Limb (tissue), 2 donors: ENCODE measurements at regions not wholly inside any gene's neighbourhood (a gene's known extent, or its start where the extent isn't known, plus 50 kb on each side); places are given as distances from the start of the nearest gene placed in this dataset.
"Not testable (repeated sequence)": the region's sequence is repeated elsewhere in the genome, so short reads cannot be mapped to it uniquely, and the experiment has no call there.

Experiments
- DNase-seq, 2 donors: peaks; one replicate each; pipeline ENCODE4 v3.0.0-alpha.2; 2016; ENCODE audit errors: extremely low spot score in 2 of 2

- not testable (repeated sequence) for DNase-seq
Observed at GRCh38 chr13:18322821-18323220, 858.8 kb downstream of the TUBA3C start.

GRCh38 chr13:18319653-18320052, 862.0 kb downstream of the TUBA3C start:
- not testable (repeated sequence) for DNase-seq

- not testable (repeated sequence) for DNase-seq
Observed at GRCh38 chr13:18303240-18303813, 878.3 kb downstream of the TUBA3C start.

- DNase-seq: not testable (repeated sequence)
Observed at GRCh38 chr13:18300968-18301367, 880.7 kb downstream of the TUBA3C start.

- DNase-seq: not testable (repeated sequence)
Observed at GRCh38 chr13:18297359-18297758, 884.3 kb downstream of the TUBA3C start.

- not testable (repeated sequence) for DNase-seq
Observed at GRCh38 chr13:18296617-18297016, 885.0 kb downstream of the TUBA3C start.

GRCh38 chr13:18294311-18294710, 887.3 kb downstream of the TUBA3C start:
- DNase-seq: not testable (repeated sequence)

- DNase-seq: not testable (repeated sequence)
Observed at GRCh38 chr13:18286848-18287247, 894.8 kb downstream of the TUBA3C start.

GRCh38 chr13:18285663-18286062, 896.0 kb downstream of the TUBA3C start:
- not testable (repeated sequence) for DNase-seq

GRCh38 chr13:18284040-18284439, 897.6 kb downstream of the TUBA3C start:
- not testable (repeated sequence) for DNase-seq

- not testable (repeated sequence) for DNase-seq
Observed at GRCh38 chr13:18281829-18282597, 899.6 kb downstream of the TUBA3C start.

- not testable (repeated sequence) for DNase-seq
Observed at GRCh38 chr13:18280904-18281828, 900.5 kb downstream of the TUBA3C start.

GRCh38 chr13:18279971-18280370, 901.7 kb downstream of the TUBA3C start:
- DNase-seq: not testable (repeated sequence)

GRCh38 chr13:18277372-18277771, 904.3 kb downstream of the TUBA3C start:
- not testable (repeated sequence) for DNase-seq

- peak in 1 of 2 donors; percentile 0 for DNase-seq
Observed at GRCh38 chr13:18276280-18276679, 905.3 kb downstream of the TUBA3C start.

- not testable (repeated sequence) for DNase-seq
Observed at GRCh38 chr13:18273785-18274514, 907.7 kb downstream of the TUBA3C start.

GRCh38 chr13:18258801-18259419, 922.7 kb downstream of the TUBA3C start:
- DNase-seq: not testable (repeated sequence)

- DNase-seq: not testable (repeated sequence)
Observed at GRCh38 chr13:18257686-18258085, 923.9 kb downstream of the TUBA3C start.

- DNase-seq: not testable (repeated sequence)
Observed at GRCh38 chr13:18252848-18253247, 928.8 kb downstream of the TUBA3C start.

GRCh38 chr13:18248533-18249240, 932.9 kb downstream of the TUBA3C start:
- DNase-seq: not testable (repeated sequence)
